ENCODE measurements at regions not wholly inside any gene's neighbourhood (a gene's known extent, or its start where the extent isn't known, plus 50 kb on each side); places are given as distances from the start of the nearest gene placed in this dataset.

- no peak for TF ChIP-seq CTCF (IDR thresholded peaks at IDR 0.05)
- TF ChIP-seq EP300 (IDR thresholded peaks at IDR 0.05) = no peak
- no peak for TF ChIP-seq POLR2AphosphoS5 (IDR thresholded peaks at IDR 0.05)
- TF ChIP-seq POLR2A (IDR thresholded peaks at IDR 0.05) = no peak
These were observed 91.0 kb downstream of the PXDC1 start for GRCh38 chr6:3660473-3660872.
